HG03280 (cell line): ENCODE measurements at regions not wholly inside any gene's neighbourhood (a gene's known extent, or its start where the extent isn't known, plus 50 kb on each side); places are given as distances from the start of the nearest gene placed in this dataset.
"Not testable (repeated sequence)": the region's sequence is repeated elsewhere in the genome, so short reads cannot be mapped to it uniquely, and the experiment has no call there.

Source experiments
- ATAC-seq: cut with Tn5 transposase; IDR thresholded peaks from one replicate; pipeline ENCODE4 v1.9.1; 2021; ENCODE audit warnings: mild to moderate bottlenecking, moderate library complexity; ENCODE audit not compliant: unreplicated experiment

- no peak for ATAC-seq
Measured at GRCh38 chr4:45502471-45502870, 621.4 kb downstream of the GABRG1 start.

GRCh38 chr4:45484740-45485139, 639.1 kb downstream of the GABRG1 start:
- no peak for ATAC-seq

- no peak for ATAC-seq
Measured at GRCh38 chr4:45482346-45482745, 641.5 kb downstream of the GABRG1 start.

- ATAC-seq: no peak
Measured at GRCh38 chr4:45477311-45477733, 646.5 kb downstream of the GABRG1 start.

- ATAC-seq: no peak
Measured at GRCh38 chr4:45475548-45475947, 648.3 kb downstream of the GABRG1 start.

- no peak for ATAC-seq
Measured at GRCh38 chr4:45472490-45472889, 651.4 kb downstream of the GABRG1 start.

- no peak for ATAC-seq
Measured at GRCh38 chr4:45471335-45471734, 652.5 kb downstream of the GABRG1 start.

- ATAC-seq: no peak
Measured at GRCh38 chr4:45467157-45467556, 656.7 kb downstream of the GABRG1 start.

GRCh38 chr4:45460157-45460556, 663.7 kb downstream of the GABRG1 start:
- ATAC-seq: not testable (repeated sequence)

- no peak for ATAC-seq
Measured at GRCh38 chr4:45455217-45455616, 668.6 kb downstream of the GABRG1 start.

GRCh38 chr4:45453258-45453853, 670.5 kb downstream of the GABRG1 start:
- ATAC-seq: no peak

GRCh38 chr4:45442466-45442865, 681.4 kb downstream of the GABRG1 start:
- no peak for ATAC-seq

GRCh38 chr4:45438047-45438446, 685.8 kb downstream of the GABRG1 start:
- no peak for ATAC-seq

GRCh38 chr4:45437381-45437780, 686.5 kb downstream of the GABRG1 start:
- no peak for ATAC-seq

- no peak for ATAC-seq
Measured at GRCh38 chr4:45425135-45425534, 698.7 kb downstream of the GABRG1 start.

GRCh38 chr4:45423896-45424295, 697.5 kb upstream of the GNPDA2 start:
- no peak for ATAC-seq

- ATAC-seq: not testable (repeated sequence)
Measured at GRCh38 chr4:45420091-45420674, 693.8 kb upstream of the GNPDA2 start.

- ATAC-seq: no peak
Measured at GRCh38 chr4:45410701-45411210, 684.4 kb upstream of the GNPDA2 start.

- ATAC-seq: no peak
Measured at GRCh38 chr4:45409536-45409935, 683.2 kb upstream of the GNPDA2 start.

GRCh38 chr4:45408996-45409395, 682.6 kb upstream of the GNPDA2 start:
- no peak for ATAC-seq

GRCh38 chr4:45399116-45399515, 672.8 kb upstream of the GNPDA2 start:
- ATAC-seq: no peak

GRCh38 chr4:45385306-45385705, 659.0 kb upstream of the GNPDA2 start:
- ATAC-seq: no peak

GRCh38 chr4:45370408-45370807, 644.1 kb upstream of the GNPDA2 start:
- ATAC-seq: no peak
